MM.1S (cell line): ENCODE measurements at regions not wholly inside any gene's neighbourhood (a gene's known extent, or its start where the extent isn't known, plus 50 kb on each side); places are given as distances from the start of the nearest gene placed in this dataset.

ENCODE experiments used
- EZH2phosphoT487 ChIP-seq: fragments of 300-600 bp; sonication (generic); IDR thresholded peaks from 2 replicates; pipeline ENCODE4 v1.6.1; 2018; ENCODE audit warnings: antibody characterized with exemption, low read length
- TF ChIP-seq, protein P1 (sequence below): fragments of 300-600 bp; sonication (generic); IDR thresholded peaks from 2 replicates; pipeline ENCODE4 v1.5.1; 2016; ENCODE audit warnings: antibody characterized with exemption, low read length, mixed read lengths

DNA sequence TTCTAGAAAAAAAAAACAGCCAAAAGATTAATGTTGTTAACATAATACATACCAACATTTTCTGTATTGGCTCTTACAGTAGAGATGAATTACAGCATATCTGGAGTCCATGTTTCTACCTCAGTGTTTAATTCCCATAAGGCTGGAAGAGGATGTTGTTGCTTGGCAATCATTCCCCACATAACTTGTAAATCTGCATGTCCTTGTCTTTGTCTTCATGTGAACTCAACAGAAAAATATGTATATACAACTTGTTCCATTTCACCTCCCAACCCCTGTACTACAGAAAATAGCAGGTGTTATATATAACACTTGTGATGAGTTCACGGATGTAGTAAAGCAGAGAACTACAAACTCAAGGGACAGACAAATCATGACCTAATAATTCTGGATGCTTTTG, 160.9 kb upstream of the SEMA3C start:
- TF ChIP-seq, protein P1, sequence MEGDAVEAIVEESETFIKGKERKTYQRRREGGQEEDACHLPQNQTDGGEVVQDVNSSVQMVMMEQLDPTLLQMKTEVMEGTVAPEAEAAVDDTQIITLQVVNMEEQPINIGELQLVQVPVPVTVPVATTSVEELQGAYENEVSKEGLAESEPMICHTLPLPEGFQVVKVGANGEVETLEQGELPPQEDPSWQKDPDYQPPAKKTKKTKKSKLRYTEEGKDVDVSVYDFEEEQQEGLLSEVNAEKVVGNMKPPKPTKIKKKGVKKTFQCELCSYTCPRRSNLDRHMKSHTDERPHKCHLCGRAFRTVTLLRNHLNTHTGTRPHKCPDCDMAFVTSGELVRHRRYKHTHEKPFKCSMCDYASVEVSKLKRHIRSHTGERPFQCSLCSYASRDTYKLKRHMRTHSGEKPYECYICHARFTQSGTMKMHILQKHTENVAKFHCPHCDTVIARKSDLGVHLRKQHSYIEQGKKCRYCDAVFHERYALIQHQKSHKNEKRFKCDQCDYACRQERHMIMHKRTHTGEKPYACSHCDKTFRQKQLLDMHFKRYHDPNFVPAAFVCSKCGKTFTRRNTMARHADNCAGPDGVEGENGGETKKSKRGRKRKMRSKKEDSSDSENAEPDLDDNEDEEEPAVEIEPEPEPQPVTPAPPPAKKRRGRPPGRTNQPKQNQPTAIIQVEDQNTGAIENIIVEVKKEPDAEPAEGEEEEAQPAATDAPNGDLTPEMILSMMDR = no peak
- TF ChIP-seq EZH2phosphoT487 = no peak
